HEK293 (cell line): ENCODE measurements at regions not wholly inside any gene's neighbourhood (a gene's known extent, or its start where the extent isn't known, plus 50 kb on each side); places are given as distances from the start of the nearest gene placed in this dataset.

Experiments used
- CTCF ChIA-PET: fragments of 350-600 bp; formaldehyde crosslinking; extraction: SDS; loops from one replicate; lab custom pipeline; 2021; ENCODE audit warnings: antibody characterized with exemption; lab: Yijun Ruan, JAX
- POLR2A ChIA-PET: fragments of 300-600 bp; formaldehyde crosslinking; extraction: SDS; loops from one replicate; lab custom pipeline; 2020; ENCODE audit warnings: antibody characterized with exemption, inconsistent platforms; lab: Yijun Ruan, JAX
- H3K27ac ChIP-seq: fragments of 200-500 bp; sonication (Bioruptor generic); 2 replicates; pipeline ENCODE4 v1.5.1; 2014; ENCODE audit warnings: low read depth, low read length, control low read depth, inconsistent platforms; ENCODE audit errors: extremely low read depth
- H3K36me3 ChIP-seq, 2 experiments: fragments of 200-500 bp in 1 of 2; sonication (Bioruptor generic) in 1 of 2; 1 replicate in 1 of 2; 2 replicates in 1 of 2; pipeline ENCODE4 v1.5.1; 2014 to 2017; ENCODE audit warnings: inconsistent platforms in 2 of 2, low read length in 2 of 2; ENCODE audit not compliant: control insufficient read depth in 2 of 2, insufficient read depth in 1 of 2
- H3K4me1 ChIP-seq: fragments of 200-500 bp; sonication (Bioruptor generic); 2 replicates; pipeline ENCODE4 v1.5.1; 2014; ENCODE audit warnings: mild to moderate bottlenecking, low read length, inconsistent platforms; ENCODE audit not compliant: control insufficient read depth, insufficient read depth
- H3K4me3 ChIP-seq: 2 replicates; pipeline ENCODE4 v1.5.1; 2011; ENCODE audit warnings: low read depth, mild to moderate bottlenecking, control low read depth, low read length, moderate library complexity
- H3K9me3 ChIP-seq: fragments of 200-500 bp; sonication (Bioruptor generic); 2 replicates; pipeline ENCODE4 v1.5.1; 2014; ENCODE audit warnings: low read depth, low read length, inconsistent platforms; ENCODE audit not compliant: control insufficient read depth, insufficient read depth
- BCL11B ChIP-seq: fragments of 450-650 bp; formaldehyde crosslinking; IDR thresholded peaks from 2 replicates; pipeline ENCODE4 v1.5.1; 2016; ENCODE audit warnings: low read depth, missing biosample characterization, missing genetic modification characterization
- HOXA7 ChIP-seq: sonication (generic); formaldehyde crosslinking; IDR thresholded peaks from 2 replicates; pipeline ENCODE4 v1.8.1; 2022; ENCODE audit warnings: missing genetic modification reagents, borderline replicate concordance
- HOXD13 ChIP-seq: sonication (generic); formaldehyde crosslinking; IDR thresholded peaks from 2 replicates; pipeline ENCODE4 v1.8.0; 2022; ENCODE audit warnings: missing genetic modification reagents, borderline replicate concordance
- OVOL3 ChIP-seq: fragments of 450-650 bp; formaldehyde crosslinking; IDR thresholded peaks from 2 replicates; pipeline ENCODE4 v1.5.1; 2016; ENCODE audit warnings: missing biosample characterization, missing genetic modification characterization
- SCRT1 ChIP-seq: fragments of 450-650 bp; formaldehyde crosslinking; IDR thresholded peaks from 2 replicates; pipeline ENCODE4 v1.5.1; 2016; ENCODE audit warnings: missing biosample characterization, missing genetic modification characterization, borderline replicate concordance
- SP2 ChIP-seq: fragments of 450-650 bp; formaldehyde crosslinking; IDR thresholded peaks from 2 replicates; pipeline ENCODE4 v1.5.1; 2016; ENCODE audit warnings: missing biosample characterization, missing genetic modification characterization
- TRIM28 ChIP-seq: IDR thresholded peaks from 2 replicates; pipeline ENCODE4 v1.6.1; 2011; ENCODE audit warnings: low read length, control low read depth, borderline replicate concordance
- ZBTB7A ChIP-seq: fragments of 450-650 bp; formaldehyde crosslinking; IDR thresholded peaks from 2 replicates; pipeline ENCODE4 v1.5.1; 2016; ENCODE audit warnings: low read depth, missing biosample characterization, missing genetic modification characterization
- ZNF146 ChIP-seq: fragments of 450-650 bp; formaldehyde crosslinking; IDR thresholded peaks from 2 replicates; pipeline ENCODE4 v1.5.1; 2016; ENCODE audit warnings: missing biosample characterization, missing genetic modification characterization
- ZNF157 ChIP-seq: fragments of 450-650 bp; formaldehyde crosslinking; IDR thresholded peaks from 2 replicates; pipeline ENCODE4 v1.5.1; 2016; ENCODE audit warnings: missing biosample characterization, missing genetic modification characterization
- ZNF169 ChIP-seq: fragments of 450-650 bp; formaldehyde crosslinking; IDR thresholded peaks from 2 replicates; pipeline ENCODE4 v1.5.1; 2016; ENCODE audit warnings: missing biosample characterization, missing genetic modification characterization
- ZNF174 ChIP-seq: fragments of 450-650 bp; formaldehyde crosslinking; IDR thresholded peaks from 2 replicates; pipeline ENCODE4 v1.5.0; 2017; ENCODE audit warnings: missing biosample characterization, mild to moderate bottlenecking, missing genetic modification characterization
- ZNF221 ChIP-seq: fragments of 450-650 bp; formaldehyde crosslinking; IDR thresholded peaks from 2 replicates; pipeline ENCODE4 v1.5.1; 2017; ENCODE audit warnings: missing biosample characterization, missing genetic modification characterization, borderline replicate concordance
- ZNF341 ChIP-seq: fragments of 450-650 bp; formaldehyde crosslinking; IDR thresholded peaks from 2 replicates; pipeline ENCODE4; 2016; ENCODE audit warnings: low read depth, missing biosample characterization, missing genetic modification characterization
- ZNF416 ChIP-seq: fragments of 450-650 bp; formaldehyde crosslinking; IDR thresholded peaks from 2 replicates; pipeline ENCODE4 v1.5.1; 2016; ENCODE audit warnings: missing biosample characterization, missing genetic modification characterization
- ZNF530 ChIP-seq: fragments of 450-650 bp; formaldehyde crosslinking; IDR thresholded peaks from 2 replicates; pipeline ENCODE4 v1.5.1; 2016; ENCODE audit warnings: low read depth, missing biosample characterization, missing genetic modification characterization
- ZNF623 ChIP-seq: fragments of 450-650 bp; formaldehyde crosslinking; IDR thresholded peaks from 2 replicates; pipeline ENCODE4 v1.5.1; 2016; ENCODE audit warnings: missing biosample characterization, missing genetic modification characterization
- ZNF670 ChIP-seq: fragments of 450-650 bp; formaldehyde crosslinking; IDR thresholded peaks from 2 replicates; pipeline ENCODE4 v1.5.1; 2016; ENCODE audit warnings: missing biosample characterization, missing genetic modification characterization, low read depth
- ZNF785 ChIP-seq: fragments of 450-650 bp; formaldehyde crosslinking; IDR thresholded peaks from 2 replicates; pipeline ENCODE4 v1.5.1; 2016; ENCODE audit warnings: missing biosample characterization, missing genetic modification characterization
- TF ChIP-seq, protein P1 (sequence below): fragments of 450-650 bp; formaldehyde crosslinking; IDR thresholded peaks from 2 replicates; pipeline ENCODE4 v1.5.1; 2016; ENCODE audit warnings: missing biosample characterization, missing genetic modification characterization
- TF ChIP-seq, protein P2 (sequence below): sonication (generic); formaldehyde crosslinking; IDR thresholded peaks from 2 replicates; pipeline ENCODE4 v1.8.1; 2022; ENCODE audit warnings: mild to moderate bottlenecking, moderate library complexity, missing genetic modification reagents
- TF ChIP-seq, protein P3 (sequence below): fragments of 450-650 bp; formaldehyde crosslinking; IDR thresholded peaks from 2 replicates; pipeline ENCODE4 v1.5.1; 2017; ENCODE audit warnings: missing biosample characterization, missing genetic modification characterization
- TF ChIP-seq, protein P4 (sequence below): fragments of 450-650 bp; formaldehyde crosslinking; IDR thresholded peaks from 2 replicates; pipeline ENCODE4 v1.5.1; 2016; ENCODE audit warnings: missing biosample characterization, missing genetic modification characterization, borderline replicate concordance

DNA sequence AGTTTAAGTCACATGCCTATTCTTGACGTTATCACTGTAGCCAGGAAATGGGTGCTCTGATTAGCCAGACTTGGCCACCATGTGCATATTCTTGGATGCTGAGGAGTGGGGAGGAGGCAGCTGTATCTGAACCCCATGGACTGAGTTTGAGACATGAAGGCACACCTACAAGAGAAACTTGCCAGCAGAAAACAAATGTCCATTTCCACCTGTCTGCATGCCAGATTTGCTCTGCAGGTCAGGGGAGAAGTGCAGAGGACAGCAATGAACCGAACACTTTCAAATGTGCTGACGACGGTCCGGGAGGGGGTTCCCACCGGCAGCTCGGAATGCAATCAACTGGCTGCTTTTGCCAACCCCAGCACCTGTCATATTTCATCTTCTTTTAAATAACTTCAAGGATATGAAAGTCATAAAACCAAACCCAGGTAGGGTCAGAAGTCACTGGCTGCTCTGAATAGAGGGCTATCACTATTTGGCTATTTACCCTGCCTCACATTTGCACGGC, 287.8 kb upstream of the N4BP1 start (continued):
- TF ChIP-seq OVOL3, result no peak

DNA sequence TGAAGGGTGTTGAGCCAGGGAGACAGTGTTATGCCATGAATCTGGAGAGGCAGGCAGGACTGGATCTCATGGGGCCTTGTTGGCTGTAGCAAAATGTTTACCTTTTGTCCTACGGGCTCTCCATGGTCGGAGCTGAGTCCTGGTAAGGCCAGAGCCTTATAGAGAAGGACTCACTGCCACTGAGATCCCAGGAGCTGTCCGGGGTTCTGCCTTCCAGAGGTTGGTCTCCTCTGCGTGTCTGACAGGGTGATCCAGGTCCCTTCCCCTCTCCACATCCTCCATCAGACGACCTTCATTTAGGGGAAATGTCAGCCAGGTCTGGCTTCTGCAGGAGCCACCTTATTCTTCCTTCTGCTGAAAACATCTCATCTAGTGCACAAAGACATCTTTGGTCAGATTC, 285.2 kb upstream of the N4BP1 start:
- POLR2A ChIA-PET, result no interaction called here
- no peaks in the 10 kb centered on the region for H3K4me1 ChIP-seq
- H3K4me3 ChIP-seq, result no peak overlapping the region
- H3K9me3 ChIP-seq, result no peaks in the 10 kb centered on the region
- no peak overlapping the region for H3K27ac ChIP-seq
- no peaks in the 10 kb centered on the region for H3K36me3 ChIP-seq
- TF ChIP-seq TRIM28 (no peak), ZBTB7A (tag by site-specific recombination) (no peak), HOXD13 (no peak)
- TF ChIP-seq, protein P1, sequence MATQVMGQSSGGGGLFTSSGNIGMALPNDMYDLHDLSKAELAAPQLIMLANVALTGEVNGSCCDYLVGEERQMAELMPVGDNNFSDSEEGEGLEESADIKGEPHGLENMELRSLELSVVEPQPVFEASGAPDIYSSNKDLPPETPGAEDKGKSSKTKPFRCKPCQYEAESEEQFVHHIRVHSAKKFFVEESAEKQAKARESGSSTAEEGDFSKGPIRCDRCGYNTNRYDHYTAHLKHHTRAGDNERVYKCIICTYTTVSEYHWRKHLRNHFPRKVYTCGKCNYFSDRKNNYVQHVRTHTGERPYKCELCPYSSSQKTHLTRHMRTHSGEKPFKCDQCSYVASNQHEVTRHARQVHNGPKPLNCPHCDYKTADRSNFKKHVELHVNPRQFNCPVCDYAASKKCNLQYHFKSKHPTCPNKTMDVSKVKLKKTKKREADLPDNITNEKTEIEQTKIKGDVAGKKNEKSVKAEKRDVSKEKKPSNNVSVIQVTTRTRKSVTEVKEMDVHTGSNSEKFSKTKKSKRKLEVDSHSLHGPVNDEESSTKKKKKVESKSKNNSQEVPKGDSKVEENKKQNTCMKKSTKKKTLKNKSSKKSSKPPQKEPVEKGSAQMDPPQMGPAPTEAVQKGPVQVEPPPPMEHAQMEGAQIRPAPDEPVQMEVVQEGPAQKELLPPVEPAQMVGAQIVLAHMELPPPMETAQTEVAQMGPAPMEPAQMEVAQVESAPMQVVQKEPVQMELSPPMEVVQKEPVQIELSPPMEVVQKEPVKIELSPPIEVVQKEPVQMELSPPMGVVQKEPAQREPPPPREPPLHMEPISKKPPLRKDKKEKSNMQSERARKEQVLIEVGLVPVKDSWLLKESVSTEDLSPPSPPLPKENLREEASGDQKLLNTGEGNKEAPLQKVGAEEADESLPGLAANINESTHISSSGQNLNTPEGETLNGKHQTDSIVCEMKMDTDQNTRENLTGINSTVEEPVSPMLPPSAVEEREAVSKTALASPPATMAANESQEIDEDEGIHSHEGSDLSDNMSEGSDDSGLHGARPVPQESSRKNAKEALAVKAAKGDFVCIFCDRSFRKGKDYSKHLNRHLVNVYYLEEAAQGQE, result peak; percentile 34; the same call in 1 of the 2 replicates
- CTCF ChIA-PET, result interaction anchor here (1.0 kb wide), 1 partner anchor 12 kb away, joined by 3 read pairs; no protein-coding TSS in a partner anchor

DNA sequence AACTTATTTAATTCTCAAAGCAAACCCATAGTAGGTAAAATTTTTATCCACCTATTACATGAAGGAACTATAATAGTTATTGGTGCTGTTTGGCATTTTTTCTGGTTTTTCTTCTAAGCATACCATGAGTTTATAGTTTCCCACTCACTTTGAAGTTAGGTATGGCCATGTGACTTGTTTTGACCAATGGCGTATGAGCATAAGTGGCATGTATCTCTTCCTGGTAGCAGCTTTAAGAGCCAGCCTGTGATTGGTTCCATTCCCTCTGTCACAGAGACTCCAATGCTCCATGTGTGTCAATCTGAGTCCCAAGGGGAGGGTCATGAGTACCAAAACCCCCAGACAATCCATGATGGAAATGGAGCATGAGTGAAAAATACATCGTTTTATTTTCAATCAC, 282.9 kb upstream of the N4BP1 start:
- CTCF ChIA-PET, result interaction anchor here (0.7 kb wide), 1 partner anchor 423 kb away, joined by 4 read pairs; no protein-coding TSS in a partner anchor
- TF ChIP-seq HOXA7 (CRISPR knock-in tag), result no peak
- no peak for TF ChIP-seq BCL11B (tag by site-specific recombination)
- TF ChIP-seq, protein P2, sequence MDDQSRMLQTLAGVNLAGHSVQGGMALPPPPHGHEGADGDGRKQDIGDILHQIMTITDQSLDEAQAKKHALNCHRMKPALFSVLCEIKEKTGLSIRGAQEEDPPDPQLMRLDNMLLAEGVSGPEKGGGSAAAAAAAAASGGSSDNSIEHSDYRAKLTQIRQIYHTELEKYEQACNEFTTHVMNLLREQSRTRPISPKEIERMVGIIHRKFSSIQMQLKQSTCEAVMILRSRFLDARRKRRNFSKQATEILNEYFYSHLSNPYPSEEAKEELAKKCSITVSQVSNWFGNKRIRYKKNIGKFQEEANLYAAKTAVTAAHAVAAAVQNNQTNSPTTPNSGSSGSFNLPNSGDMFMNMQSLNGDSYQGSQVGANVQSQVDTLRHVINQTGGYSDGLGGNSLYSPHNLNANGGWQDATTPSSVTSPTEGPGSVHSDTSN, result no peak
- no peak for TF ChIP-seq ZNF785 (tag by site-specific recombination)
- no peak for TF ChIP-seq SP2 (tag by site-specific recombination)
- TF ChIP-seq ZNF146, result no peak
- TF ChIP-seq SCRT1 (tag by site-specific recombination), result no peak
- no peak for TF ChIP-seq ZNF623 (tag by site-specific recombination)
- TF ChIP-seq ZNF670, result no peak
- no peak for TF ChIP-seq TRIM28
- TF ChIP-seq ZNF416 (tag by site-specific recombination), result no peak
- TF ChIP-seq ZNF174, result no peak
- no peak for TF ChIP-seq ZNF221
- TF ChIP-seq ZNF157 (tag by site-specific recombination), result no peak
- TF ChIP-seq, protein P3, sequence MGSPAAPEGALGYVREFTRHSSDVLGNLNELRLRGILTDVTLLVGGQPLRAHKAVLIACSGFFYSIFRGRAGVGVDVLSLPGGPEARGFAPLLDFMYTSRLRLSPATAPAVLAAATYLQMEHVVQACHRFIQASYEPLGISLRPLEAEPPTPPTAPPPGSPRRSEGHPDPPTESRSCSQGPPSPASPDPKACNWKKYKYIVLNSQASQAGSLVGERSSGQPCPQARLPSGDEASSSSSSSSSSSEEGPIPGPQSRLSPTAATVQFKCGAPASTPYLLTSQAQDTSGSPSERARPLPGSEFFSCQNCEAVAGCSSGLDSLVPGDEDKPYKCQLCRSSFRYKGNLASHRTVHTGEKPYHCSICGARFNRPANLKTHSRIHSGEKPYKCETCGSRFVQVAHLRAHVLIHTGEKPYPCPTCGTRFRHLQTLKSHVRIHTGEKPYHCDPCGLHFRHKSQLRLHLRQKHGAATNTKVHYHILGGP (tag by site-specific recombination), result no peak
- no peak for TF ChIP-seq ZNF341
- TF ChIP-seq ZNF169 (tag by site-specific recombination), result no peak
- TF ChIP-seq ZNF530 (tag by site-specific recombination), result no peak
- TF ChIP-seq, protein P4, sequence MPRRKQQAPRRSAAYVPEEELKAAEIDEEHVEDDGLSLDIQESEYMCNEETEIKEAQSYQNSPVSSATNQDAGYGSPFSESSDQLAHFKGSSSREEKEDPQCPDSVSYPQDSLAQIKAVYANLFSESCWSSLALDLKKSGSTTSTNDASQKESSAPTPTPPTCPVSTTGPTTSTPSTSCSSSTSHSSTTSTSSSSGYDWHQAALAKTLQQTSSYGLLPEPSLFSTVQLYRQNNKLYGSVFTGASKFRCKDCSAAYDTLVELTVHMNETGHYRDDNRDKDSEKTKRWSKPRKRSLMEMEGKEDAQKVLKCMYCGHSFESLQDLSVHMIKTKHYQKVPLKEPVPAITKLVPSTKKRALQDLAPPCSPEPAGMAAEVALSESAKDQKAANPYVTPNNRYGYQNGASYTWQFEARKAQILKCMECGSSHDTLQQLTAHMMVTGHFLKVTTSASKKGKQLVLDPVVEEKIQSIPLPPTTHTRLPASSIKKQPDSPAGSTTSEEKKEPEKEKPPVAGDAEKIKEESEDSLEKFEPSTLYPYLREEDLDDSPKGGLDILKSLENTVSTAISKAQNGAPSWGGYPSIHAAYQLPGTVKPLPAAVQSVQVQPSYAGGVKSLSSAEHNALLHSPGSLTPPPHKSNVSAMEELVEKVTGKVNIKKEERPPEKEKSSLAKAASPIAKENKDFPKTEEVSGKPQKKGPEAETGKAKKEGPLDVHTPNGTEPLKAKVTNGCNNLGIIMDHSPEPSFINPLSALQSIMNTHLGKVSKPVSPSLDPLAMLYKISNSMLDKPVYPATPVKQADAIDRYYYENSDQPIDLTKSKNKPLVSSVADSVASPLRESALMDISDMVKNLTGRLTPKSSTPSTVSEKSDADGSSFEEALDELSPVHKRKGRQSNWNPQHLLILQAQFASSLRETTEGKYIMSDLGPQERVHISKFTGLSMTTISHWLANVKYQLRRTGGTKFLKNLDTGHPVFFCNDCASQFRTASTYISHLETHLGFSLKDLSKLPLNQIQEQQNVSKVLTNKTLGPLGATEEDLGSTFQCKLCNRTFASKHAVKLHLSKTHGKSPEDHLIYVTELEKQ, result no peak
- TF ChIP-seq, all 188 proteins: peak for 0
- Histone ChIP-seq H3K9me3 (no peaks in the 10 kb centered on the region), H3K36me3 (no peaks in the 10 kb centered on the region), H3K27ac (no peak overlapping the region), H3K4me1 (no peaks in the 10 kb centered on the region), H3K4me3 (no peak overlapping the region)
- POLR2A ChIA-PET, result no interaction called here
